Natural killer cell (primary cell): ENCODE measurements at regions not wholly inside any gene's neighbourhood (a gene's known extent, or its start where the extent isn't known, plus 50 kb on each side); places are given as distances from the start of the nearest gene placed in this dataset.

Source experiments
- ATAC-seq, 3 donors: fragments of 150-1000 bp in 2 of 3; fragments of 200-7000 bp in 1 of 3; cut with Tn5 transposase; 1 replicate in 1 of 3; 2 replicates in 2 of 3; pipeline ENCODE4 v1.10.0; 2021; ENCODE audit warnings: mild to moderate bottlenecking in 2 of 3, moderate library complexity in 2 of 3
- DNase-seq, 2 donors: peaks; one replicate each; pipeline versions ENCODE4 v3.0.0 to v3.0.0-alpha.2; 2013 to 2021; ENCODE audit warnings: mixed read lengths in 1 of 2
- H3K27ac ChIP-seq: one replicate; pipeline ENCODE4 v1.5.1; 2013; ENCODE audit warnings: mild to moderate bottlenecking, low read length
- H3K27me3 ChIP-seq: one replicate; pipeline ENCODE4 v1.6.1; 2013; ENCODE audit warnings: low read length; ENCODE audit not compliant: control insufficient read depth, insufficient read depth
- H3K36me3 ChIP-seq: one replicate; pipeline ENCODE4 v1.6.1; 2013; ENCODE audit warnings: low read length; ENCODE audit not compliant: control insufficient read depth, insufficient read depth
- H3K4me1 ChIP-seq: one replicate; pipeline ENCODE4 v1.6.1; 2013; ENCODE audit warnings: low read length; ENCODE audit not compliant: control insufficient read depth, insufficient read depth
- H3K4me3 ChIP-seq: one replicate; pipeline ENCODE4 v1.5.1; 2013; ENCODE audit warnings: low read length
- H3K9me3 ChIP-seq: one replicate; pipeline ENCODE4 v1.6.1; 2013; ENCODE audit warnings: low read length; ENCODE audit not compliant: control insufficient read depth, insufficient read depth
- H3K27ac Mint-ChIP-seq, 2 donors: one replicate each; pipeline ENCODE4 v1.8.0; 2022; ENCODE audit warnings: mild to moderate bottlenecking in 2 of 2, mixed read lengths in 2 of 2, moderate library complexity in 1 of 2
- H3K27me3 Mint-ChIP-seq, 2 donors: one replicate each; pipeline ENCODE4 v1.8.0; 2022; ENCODE audit warnings: low read depth in 2 of 2, mixed read lengths in 2 of 2
- H3K36me3 Mint-ChIP-seq: one replicate; pipeline ENCODE4 v1.8.0; 2022; ENCODE audit warnings: mixed read lengths
- H3K4me1 Mint-ChIP-seq, 2 donors: one replicate each; pipeline ENCODE4 v1.8.0; 2022; ENCODE audit warnings: mixed read lengths in 2 of 2
- H3K4me3 Mint-ChIP-seq: one replicate; pipeline ENCODE4 v1.8.0; 2022; ENCODE audit warnings: mild to moderate bottlenecking, moderate library complexity, mixed read lengths
- H3K9me3 Mint-ChIP-seq, 2 donors: one replicate each; pipeline ENCODE4 v1.8.0; 2022; ENCODE audit warnings: mixed read lengths in 2 of 2
- CTCF ChIP-seq: fragments of 200-600 bp; IDR thresholded peaks from one replicate; pipeline ENCODE4 v1.8.0; 2022; ENCODE audit warnings: antibody characterized with exemption
- WGBS: methylation state at CpG from one replicate; pipeline ENCODE4 v1.1.7; 2013; ENCODE audit warnings: missing lambda C conversion rate; ENCODE audit not compliant: insufficient coverage; 5-methylcytosine and 5-hydroxymethylcytosine counted together
- intact Hi-C: fragments of 100-400 bp; cut with micrococcal nuclease; formaldehyde crosslinking; loops from one replicate; pipeline ENCODE4 v1.14.2; 2022

- WGBS = 86% methylated on average over 15 of the region's 15 CpGs
- Histone ChIP-seq H3K4me1 (peaks cover 4% of the 10 kb centered on the region), H3K36me3 (no peaks in the 10 kb centered on the region), H3K27ac (no peak overlapping the region), H3K27me3 (peaks cover 3% of the 10 kb centered on the region), H3K4me3 (no peak overlapping the region), H3K9me3 (no peaks in the 10 kb centered on the region)
- no peak for TF ChIP-seq CTCF
- ATAC-seq (no peak), DNase-seq (no peak)
- Mint-ChIP-seq H3K27ac (no peak overlapping the region), H3K27me3 (peaks cover 19 to 42% of the 10 kb centered on the region in 2 donors), H3K4me1 (peaks cover 0 to 5% of the 10 kb centered on the region in 2 donors), H3K9me3 (no peaks in the 10 kb centered on the region), H3K36me3 (no peaks in the 10 kb centered on the region), H3K4me3 (no peak overlapping the region)
- intact Hi-C loops = no loop called here
Measured at GRCh38 chr12:96130396-96131059, 63.6 kb upstream of the ELK3 start.

GRCh38 chr12:96131230-96131788 is 62.9 kb upstream of the ELK3 start:
- Histone ChIP-seq H3K4me1 (peaks cover 4% of the 10 kb centered on the region), H3K4me3 (no peak overlapping the region), H3K36me3 (no peaks in the 10 kb centered on the region), H3K27me3 (peaks cover 3% of the 10 kb centered on the region), H3K9me3 (no peaks in the 10 kb centered on the region), H3K27ac (no peak overlapping the region)
- TF ChIP-seq CTCF = no peak
- H3K4me1 Mint-ChIP-seq = peaks cover 1 to 5% of the 10 kb centered on the region in 2 donors
- intact Hi-C loops = no loop called here
- no peak overlapping the region for H3K27ac Mint-ChIP-seq
- ATAC-seq (no peak), DNase-seq (no peak)
- H3K9me3 Mint-ChIP-seq = no peaks in the 10 kb centered on the region
- peaks cover 22 to 44% of the 10 kb centered on the region in 2 donors for H3K27me3 Mint-ChIP-seq
- H3K4me3 Mint-ChIP-seq = no peak overlapping the region
- no peaks in the 10 kb centered on the region for H3K36me3 Mint-ChIP-seq
- WGBS = 59% methylated on average over 4 of the region's 5 CpGs

GRCh38 chr12:96132819-96133218 is 61.4 kb upstream of the ELK3 start:
- ATAC-seq (peak in 1 of 3 donors; percentile 52), DNase-seq (peak in 1 of 2 donors; percentile 46)
- H3K4me3 ChIP-seq = no peak overlapping the region
- TF ChIP-seq CTCF = no peak
- no peak overlapping the region for H3K27ac ChIP-seq
- Mint-ChIP-seq H3K36me3 (no peaks in the 10 kb centered on the region), H3K4me3 (no peak overlapping the region), H3K27ac (no peak overlapping the region), H3K4me1 (peaks cover 5% of the 10 kb centered on the region in 2 donors), H3K27me3 (peaks cover 26 to 50% of the 10 kb centered on the region in 2 donors), H3K9me3 (no peaks in the 10 kb centered on the region)
- intact Hi-C loops = no loop called here
- no peaks in the 10 kb centered on the region for H3K36me3 ChIP-seq
- WGBS = 91% methylated on average over 4 of the region's 4 CpGs
- no peaks in the 10 kb centered on the region for H3K9me3 ChIP-seq
- peaks cover 4% of the 10 kb centered on the region for H3K4me1 ChIP-seq
- H3K27me3 ChIP-seq = peaks cover 3% of the 10 kb centered on the region
